BLaER1 treated with 17β-estradiol and CSF1 and Interleukin-3, amounts not matched to agents 10 nM and 100 nM (cell line): ENCODE measurements at regions not wholly inside any gene's neighbourhood (a gene's known extent, or its start where the extent isn't known, plus 50 kb on each side); places are given as distances from the start of the nearest gene placed in this dataset.
"Not testable (repeated sequence)": the region's sequence is repeated elsewhere in the genome, so short reads cannot be mapped to it uniquely, and the experiment has no call there.

Source experiments
- H3K27ac ChIP-seq, 11 experiments: shearing (Covaris generic); formaldehyde crosslinking; 2 replicates each; pipeline ENCODE4 v1.8.1; 2022
- H3K27me3 ChIP-seq, 11 experiments: shearing (Covaris generic); formaldehyde crosslinking; 2 replicates each; pipeline ENCODE4 v1.8.1; 2022
- H3K36me3 ChIP-seq, 11 experiments: shearing (Covaris generic); formaldehyde crosslinking; 2 replicates each; pipeline ENCODE4 v1.8.1; 2022
- H3K4me1 ChIP-seq, 10 experiments: shearing (Covaris generic); formaldehyde crosslinking; 2 replicates each; pipeline ENCODE4 v1.8.1; 2022
- H3K4me2 ChIP-seq, 11 experiments: shearing (Covaris generic); formaldehyde crosslinking; 2 replicates each; pipeline ENCODE4 v1.8.1; 2022
- H3K4me3 ChIP-seq, 10 experiments: shearing (Covaris generic); formaldehyde crosslinking; 2 replicates each; pipeline ENCODE4 v1.8.1; 2022
- H3K9ac ChIP-seq, 11 experiments: shearing (Covaris generic); formaldehyde crosslinking; 2 replicates each; pipeline ENCODE4 v1.8.1; 2022
- H3K9me3 ChIP-seq, 11 experiments: shearing (Covaris generic); formaldehyde crosslinking; replicated peaks in 1 of 11; 2 replicates each; pipeline ENCODE4 v1.8.1; 2022
- H4K20me1 ChIP-seq, 11 experiments: shearing (Covaris generic); formaldehyde crosslinking; 2 replicates each; pipeline ENCODE4 v1.8.1; 2022
- Cebpa-rat ChIP-seq, 11 experiments: shearing (Covaris generic); IDR thresholded peaks; 2 replicates each; pipeline ENCODE4 v1.8.1; 2022

DNA sequence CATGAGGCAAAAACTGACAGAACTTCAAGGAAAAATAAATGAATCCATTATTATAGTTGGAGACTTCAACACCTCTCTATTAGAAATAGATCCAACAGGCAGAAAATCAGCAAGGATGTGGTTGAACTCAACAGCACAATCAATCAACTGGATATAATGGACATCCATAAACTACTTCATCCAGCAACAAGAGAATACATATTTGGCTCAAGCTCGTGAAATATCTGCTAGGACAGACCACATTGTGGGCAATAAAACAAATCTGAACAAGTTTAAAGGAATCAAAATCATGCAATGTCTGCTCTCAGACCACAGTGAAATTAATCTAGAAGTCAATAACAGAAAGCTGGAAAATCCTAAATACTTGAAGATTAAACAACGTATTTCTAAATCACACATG is 362.6 kb downstream of the CD109 start:
- H3K27ac ChIP-seq = no peak overlapping the region
- no peaks in the 10 kb centered on the region for H4K20me1 ChIP-seq
- no peak for TF ChIP-seq Cebpa-rat (IDR thresholded peaks at IDR 0.05)
- H3K36me3 ChIP-seq = no peaks in the 10 kb centered on the region
- no peak overlapping the region for H3K4me3 ChIP-seq
- H3K9me3 ChIP-seq = no peaks in the 10 kb centered on the region
- no peaks in the 10 kb centered on the region for H3K4me1 ChIP-seq
- H3K9ac ChIP-seq = no peak overlapping the region
- H3K27me3 ChIP-seq = no peaks in the 10 kb centered on the region
- no peak overlapping the region for H3K4me2 ChIP-seq

- H3K36me3 ChIP-seq = no peaks in the 10 kb centered on the region
- H3K27ac ChIP-seq = no peak overlapping the region
- no peak overlapping the region for H3K4me2 ChIP-seq
- no peaks in the 10 kb centered on the region for H3K9me3 ChIP-seq
- H3K4me1 ChIP-seq = no peaks in the 10 kb centered on the region
- no peak overlapping the region for H3K9ac ChIP-seq
- H3K4me3 ChIP-seq = no peak overlapping the region
- H3K27me3 ChIP-seq = no peaks in the 10 kb centered on the region
- H4K20me1 ChIP-seq = no peaks in the 10 kb centered on the region
- no peak for TF ChIP-seq Cebpa-rat (IDR thresholded peaks at IDR 0.05)
Observed at GRCh38 chr6:74057326-74057725, 361.3 kb downstream of the CD109 start.

DNA sequence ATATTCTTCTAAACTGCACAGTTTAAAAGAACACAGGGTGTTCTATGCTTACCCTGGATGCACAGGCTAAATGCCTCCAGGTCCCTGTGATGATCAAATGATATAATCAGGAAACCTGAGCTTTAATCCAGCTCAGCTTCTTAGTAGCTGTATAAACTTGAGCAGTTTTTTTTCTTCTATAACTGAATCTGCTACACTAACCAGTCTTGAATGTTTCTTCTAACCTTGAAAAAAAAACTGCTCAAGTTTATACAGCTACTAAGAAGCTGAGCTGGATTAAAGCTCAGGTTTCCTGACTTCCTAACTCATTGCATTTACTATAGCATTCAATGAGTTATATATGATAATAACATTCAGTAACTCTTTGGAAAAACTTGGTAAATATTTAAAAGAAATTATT is 358.2 kb downstream of the CD109 start:
- no peak overlapping the region for H3K9ac ChIP-seq
- no peak for TF ChIP-seq Cebpa-rat (IDR thresholded peaks at IDR 0.05)
- no peaks in the 10 kb centered on the region for H3K36me3 ChIP-seq
- no peak overlapping the region for H3K4me2 ChIP-seq
- no peaks in the 10 kb centered on the region for H4K20me1 ChIP-seq
- H3K4me3 ChIP-seq = no peak overlapping the region
- H3K27me3 ChIP-seq = no peaks in the 10 kb centered on the region
- H3K27ac ChIP-seq = no peak overlapping the region
- no peaks in the 10 kb centered on the region for H3K9me3 ChIP-seq
- no peaks in the 10 kb centered on the region for H3K4me1 ChIP-seq

- no peak overlapping the region for H3K4me2 ChIP-seq
- no peaks in the 10 kb centered on the region for H3K9me3 ChIP-seq
- H3K4me1 ChIP-seq = no peaks in the 10 kb centered on the region
- H3K4me3 ChIP-seq = no peak overlapping the region
- H3K9ac ChIP-seq = no peak overlapping the region
- no peak overlapping the region for H3K27ac ChIP-seq
- no peak for TF ChIP-seq Cebpa-rat (IDR thresholded peaks at IDR 0.05)
- no peaks in the 10 kb centered on the region for H4K20me1 ChIP-seq
- H3K27me3 ChIP-seq = no peaks in the 10 kb centered on the region
- H3K36me3 ChIP-seq = no peaks in the 10 kb centered on the region
Observed at GRCh38 chr6:74050921-74051320, 354.9 kb downstream of the CD109 start.

GRCh38 chr6:74048387-74048786 is 352.4 kb downstream of the CD109 start:
- Histone ChIP-seq H3K27me3 (no peaks in the 10 kb centered on the region), H3K9me3 (no peaks in the 10 kb centered on the region), H3K36me3 (no peaks in the 10 kb centered on the region), H3K4me3 (no peak overlapping the region), H3K27ac (no peak overlapping the region), H3K9ac (no peak overlapping the region), H4K20me1 (no peaks in the 10 kb centered on the region), H3K4me2 (no peak overlapping the region), H3K4me1 (no peaks in the 10 kb centered on the region)
- TF ChIP-seq Cebpa-rat (IDR thresholded peaks at IDR 0.05) = no peak

DNA sequence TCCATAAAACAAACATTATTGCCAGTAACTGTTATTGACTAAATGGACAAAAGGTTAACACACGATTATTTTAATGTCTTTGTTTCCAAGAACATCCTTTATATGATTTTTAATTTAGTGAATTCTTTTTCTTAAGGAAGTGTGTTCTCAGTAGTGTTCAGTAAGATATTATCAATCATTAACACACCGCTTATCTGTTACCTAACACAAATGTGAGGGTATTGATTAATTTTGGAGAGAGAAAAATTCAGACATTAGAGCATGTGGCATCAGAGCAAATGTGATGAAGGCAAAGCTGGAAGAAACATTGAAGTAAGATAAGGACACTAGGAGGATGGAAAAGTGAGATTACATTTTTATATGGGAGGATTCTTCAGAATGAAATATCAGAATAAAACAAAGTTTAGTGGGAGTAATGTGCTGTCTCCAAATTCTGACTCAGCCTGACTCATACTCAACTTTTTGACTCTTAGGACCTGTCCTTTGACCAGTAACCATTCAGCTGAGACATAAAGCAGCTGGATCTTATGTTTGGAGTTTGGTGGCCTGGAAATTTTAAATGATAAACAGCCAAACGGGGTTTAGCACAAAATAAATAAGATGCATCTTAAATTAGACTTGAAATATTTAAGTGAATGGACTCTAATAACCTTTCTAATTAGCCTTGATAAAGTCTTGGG is 348.6 kb downstream of the CD109 start:
- no peaks in the 10 kb centered on the region for H3K4me1 ChIP-seq
- H3K4me2 ChIP-seq = no peak overlapping the region
- no peak overlapping the region for H3K27ac ChIP-seq
- no peak overlapping the region for H3K9ac ChIP-seq
- no peaks in the 10 kb centered on the region for H3K36me3 ChIP-seq
- H3K4me3 ChIP-seq = no peak overlapping the region
- no peaks in the 10 kb centered on the region for H3K9me3 ChIP-seq
- TF ChIP-seq Cebpa-rat (IDR thresholded peaks at IDR 0.05) = no peak
- H3K27me3 ChIP-seq = no peaks in the 10 kb centered on the region
- no peaks in the 10 kb centered on the region for H4K20me1 ChIP-seq

- H3K27me3 ChIP-seq = no peaks in the 10 kb centered on the region
- no peaks in the 10 kb centered on the region for H3K4me1 ChIP-seq
- H3K27ac ChIP-seq = no peak overlapping the region
- no peak overlapping the region for H3K9ac ChIP-seq
- no peak overlapping the region for H3K4me3 ChIP-seq
- TF ChIP-seq Cebpa-rat (IDR thresholded peaks at IDR 0.05) = no peak
- H3K36me3 ChIP-seq = no peaks in the 10 kb centered on the region
- H3K4me2 ChIP-seq = no peak overlapping the region
- no peaks in the 10 kb centered on the region for H4K20me1 ChIP-seq
- no peaks in the 10 kb centered on the region for H3K9me3 ChIP-seq
Observed at GRCh38 chr6:74041420-74041819, 345.4 kb downstream of the CD109 start.

DNA sequence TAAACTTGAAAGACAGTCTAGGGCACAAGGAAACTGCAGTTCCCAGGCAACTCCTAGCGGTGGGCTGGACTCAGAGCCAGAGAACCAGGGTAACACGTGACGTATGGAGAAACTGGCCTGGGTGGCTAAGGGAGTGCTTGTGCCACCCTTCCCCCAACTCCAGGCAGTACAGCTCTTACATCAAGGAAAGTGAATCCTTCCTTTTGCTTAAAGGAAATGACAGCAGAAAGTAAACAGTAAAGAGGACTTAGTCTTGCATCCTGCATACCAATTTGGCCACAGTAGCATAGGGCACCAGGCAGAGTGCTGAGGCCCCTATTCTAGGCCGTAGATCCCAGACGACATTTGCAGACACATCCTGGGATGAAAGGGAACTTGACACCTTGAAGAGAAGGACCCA is 322.8 kb downstream of the CD109 start:
- Histone ChIP-seq H3K36me3 (no peaks in the 10 kb centered on the region), H3K4me3 (no peak overlapping the region), H3K9me3 (peaks cover 0 to 10% (median 0%) of the 10 kb centered on the region in 11 experiments; a peak in 5 of 22 replicates), H3K27me3 (no peaks in the 10 kb centered on the region), H3K4me1 (no peaks in the 10 kb centered on the region), H4K20me1 (no peaks in the 10 kb centered on the region), H3K4me2 (no peak overlapping the region), H3K27ac (no peak overlapping the region), H3K9ac (no peak overlapping the region)
- TF ChIP-seq Cebpa-rat (IDR thresholded peaks at IDR 0.05) = no peak

DNA sequence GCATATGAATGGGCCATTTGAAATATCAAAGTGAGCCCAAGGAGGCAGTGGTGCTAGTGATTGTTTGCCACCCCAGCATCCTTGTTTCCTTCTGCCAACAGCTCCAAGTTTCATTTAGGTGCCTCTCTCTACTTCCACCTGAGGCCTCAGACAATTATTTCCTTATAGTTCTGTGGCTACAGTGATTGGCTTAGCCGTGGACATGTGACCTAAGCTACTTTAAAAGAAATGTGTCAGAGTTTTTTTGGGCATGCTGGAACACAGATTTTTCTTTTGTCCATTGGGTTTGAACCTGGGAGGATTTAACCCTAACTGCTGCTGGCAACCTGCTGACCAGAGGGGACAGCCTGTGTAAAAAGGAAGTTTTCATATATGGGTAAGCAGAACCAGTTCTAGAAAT is 319.4 kb downstream of the CD109 start:
- Histone ChIP-seq H3K4me3 (no peak overlapping the region), H3K36me3 (no peaks in the 10 kb centered on the region), H3K9ac (no peak overlapping the region), H3K27ac (no peak overlapping the region), H3K4me1 (no peaks in the 10 kb centered on the region), H4K20me1 (no peaks in the 10 kb centered on the region), H3K27me3 (no peaks in the 10 kb centered on the region), H3K9me3 (peaks cover 0 to 10% (median 0%) of the 10 kb centered on the region in 11 experiments; a peak in 10 of 22 replicates), H3K4me2 (no peak overlapping the region)
- no peak for TF ChIP-seq Cebpa-rat (IDR thresholded peaks at IDR 0.05)

DNA sequence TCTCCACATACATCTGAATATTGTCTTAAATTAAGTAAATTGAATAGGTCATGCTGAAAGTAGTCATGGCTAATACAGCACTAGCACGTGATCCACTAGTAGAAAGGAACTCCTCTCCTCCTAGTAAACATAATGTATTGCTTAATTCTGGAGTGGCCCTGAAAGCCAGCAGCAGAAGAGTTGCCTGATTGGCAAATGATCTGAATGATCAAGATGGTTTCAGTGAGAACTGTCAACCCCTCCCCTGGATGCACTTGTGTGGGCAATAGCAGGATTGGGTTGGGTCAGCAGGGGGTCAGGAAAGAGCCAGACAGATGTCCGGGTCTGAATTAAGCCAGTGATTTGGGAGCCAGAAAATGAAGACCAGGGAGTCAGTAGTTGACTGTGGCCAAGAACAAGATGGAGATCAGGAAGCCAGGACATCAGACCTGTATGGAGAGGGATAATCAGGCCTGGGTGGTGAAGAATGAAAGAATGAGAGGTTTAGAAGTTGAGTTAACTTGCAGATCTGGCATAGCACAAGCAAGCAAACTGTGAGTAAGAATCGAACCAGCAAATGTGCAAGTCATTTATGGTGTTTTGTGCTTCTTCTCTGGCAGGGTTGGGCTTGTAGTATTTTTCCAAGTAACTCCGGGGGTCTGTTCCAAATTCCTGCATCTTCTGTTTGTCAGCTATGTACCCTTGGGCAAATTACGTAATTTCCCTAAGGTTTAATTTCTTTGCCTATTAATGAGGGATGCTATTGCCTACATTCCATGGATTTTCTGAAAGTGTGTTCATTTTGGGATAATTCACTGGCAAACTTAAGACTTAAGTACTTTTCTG is 304.9 kb downstream of the CD109 start:
- Histone ChIP-seq H3K4me3 (no peak overlapping the region), H3K27ac (no peak overlapping the region), H3K27me3 (no peaks in the 10 kb centered on the region), H3K9me3 (peaks cover 0 to 5% (median 0%) of the 10 kb centered on the region in 11 experiments; a peak in 1 of 22 replicates), H3K4me2 (no peak overlapping the region), H3K4me1 (no peaks in the 10 kb centered on the region), H3K36me3 (no peaks in the 10 kb centered on the region), H3K9ac (no peak overlapping the region), H4K20me1 (no peaks in the 10 kb centered on the region)
- no peak for TF ChIP-seq Cebpa-rat (IDR thresholded peaks at IDR 0.05)

- not testable (repeated sequence) for H3K27ac ChIP-seq, H3K4me3 ChIP-seq, H3K4me2 ChIP-seq, H3K36me3 ChIP-seq, H4K20me1 ChIP-seq, H3K4me1 ChIP-seq, H3K9ac ChIP-seq, H3K27me3 ChIP-seq
- H3K9me3 ChIP-seq = peaks cover 5 to 14% (median 11%) of the 10 kb centered on the region in 11 experiments; a peak in 21 of 22 replicates
Observed at GRCh38 chr6:73990609-73991238, 294.7 kb downstream of the CD109 start.
